Uterus (tissue), 2 donors: ENCODE measurements at regions not wholly inside any gene's neighbourhood (a gene's known extent, or its start where the extent isn't known, plus 50 kb on each side); places are given as distances from the start of the nearest gene placed in this dataset.

Experiments used
- POLR2A ChIP-seq, 2 donors: fragments of 450-650 bp; IDR thresholded peaks; one replicate each; pipeline ENCODE4 v1.6.1; 2016; ENCODE audit warnings: antibody characterized with exemption in 2 of 2, mild to moderate bottlenecking in 1 of 2, moderate library complexity in 1 of 2
- TF ChIP-seq, protein P1 (sequence below), 4 experiments: fragments of 200-600 bp in 2 of 4; fragments of 450-650 bp in 2 of 4; sonication (generic) in 2 of 4; IDR thresholded peaks; one replicate each; pipeline ENCODE4 v1.5.1; 2016 to 2019; ENCODE audit warnings: antibody characterized with exemption in 4 of 4, mild to moderate bottlenecking in 2 of 4, moderate library complexity in 1 of 4

GRCh38 chr20:51198876-51199523 is 176.1 kb upstream of the KCNG1 start:
- TF ChIP-seq, protein P1, sequence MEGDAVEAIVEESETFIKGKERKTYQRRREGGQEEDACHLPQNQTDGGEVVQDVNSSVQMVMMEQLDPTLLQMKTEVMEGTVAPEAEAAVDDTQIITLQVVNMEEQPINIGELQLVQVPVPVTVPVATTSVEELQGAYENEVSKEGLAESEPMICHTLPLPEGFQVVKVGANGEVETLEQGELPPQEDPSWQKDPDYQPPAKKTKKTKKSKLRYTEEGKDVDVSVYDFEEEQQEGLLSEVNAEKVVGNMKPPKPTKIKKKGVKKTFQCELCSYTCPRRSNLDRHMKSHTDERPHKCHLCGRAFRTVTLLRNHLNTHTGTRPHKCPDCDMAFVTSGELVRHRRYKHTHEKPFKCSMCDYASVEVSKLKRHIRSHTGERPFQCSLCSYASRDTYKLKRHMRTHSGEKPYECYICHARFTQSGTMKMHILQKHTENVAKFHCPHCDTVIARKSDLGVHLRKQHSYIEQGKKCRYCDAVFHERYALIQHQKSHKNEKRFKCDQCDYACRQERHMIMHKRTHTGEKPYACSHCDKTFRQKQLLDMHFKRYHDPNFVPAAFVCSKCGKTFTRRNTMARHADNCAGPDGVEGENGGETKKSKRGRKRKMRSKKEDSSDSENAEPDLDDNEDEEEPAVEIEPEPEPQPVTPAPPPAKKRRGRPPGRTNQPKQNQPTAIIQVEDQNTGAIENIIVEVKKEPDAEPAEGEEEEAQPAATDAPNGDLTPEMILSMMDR (IDR thresholded peaks at IDR 0.05), result no peak
- no peak for TF ChIP-seq POLR2A (IDR thresholded peaks at IDR 0.05)
